NCI-H1417 (cell line): ENCODE measurements at regions not wholly inside any gene's neighbourhood (a gene's known extent, or its start where the extent isn't known, plus 50 kb on each side); places are given as distances from the start of the nearest gene placed in this dataset.

Source experiments
- DNase-seq, 3 experiments: peaks; one replicate each; lab custom pipeline; 2025; lab: John Stamatoyannopoulos, UW

GRCh38 chr1:57925226-57925625, 501.4 kb upstream of the DAB1 start:
- DNase-seq, result no peak

GRCh38 chr1:57922130-57922529, 498.3 kb upstream of the DAB1 start:
- no peak for DNase-seq

- no peak for DNase-seq
Observed at GRCh38 chr1:57916041-57916440, 492.2 kb upstream of the DAB1 start.

- DNase-seq, result no peak
Observed at GRCh38 chr1:57911427-57911826, 487.6 kb upstream of the DAB1 start.

- no peak for DNase-seq
Observed at GRCh38 chr1:57910782-57911181, 486.9 kb upstream of the DAB1 start.

- DNase-seq, result peak in 1 of 3 experiments; percentile 8
Observed at GRCh38 chr1:57910305-57910704, 486.4 kb upstream of the DAB1 start.

GRCh38 chr1:57908147-57908890, 484.5 kb upstream of the DAB1 start:
- DNase-seq, result peak in 2 of 3 experiments; percentile 43 to 75

- DNase-seq, result peak in 2 of 3 experiments; percentile 21 to 67
Observed at GRCh38 chr1:57901208-57901919, 477.5 kb upstream of the DAB1 start.

GRCh38 chr1:57898531-57898930, 474.7 kb upstream of the DAB1 start:
- no peak for DNase-seq

- DNase-seq, result no peak
Observed at GRCh38 chr1:57897581-57897980, 473.7 kb upstream of the DAB1 start.

- no peak for DNase-seq
Observed at GRCh38 chr1:57894315-57894714, 470.5 kb upstream of the DAB1 start.

- no peak for DNase-seq
Observed at GRCh38 chr1:57889676-57890320, 465.9 kb upstream of the DAB1 start.

- DNase-seq, result peak in 1 of 3 experiments; percentile 18
Observed at GRCh38 chr1:57887964-57888491, 464.2 kb upstream of the DAB1 start.

- no peak for DNase-seq
Observed at GRCh38 chr1:57886376-57886775, 462.5 kb upstream of the DAB1 start.

GRCh38 chr1:57883642-57883995, 459.8 kb upstream of the DAB1 start:
- DNase-seq, result no peak

GRCh38 chr1:57882934-57883641, 459.2 kb upstream of the DAB1 start:
- DNase-seq, result no peak

GRCh38 chr1:57882072-57882471, 458.2 kb upstream of the DAB1 start:
- DNase-seq, result no peak

GRCh38 chr1:57881639-57882038, 457.8 kb upstream of the DAB1 start:
- no peak for DNase-seq

- DNase-seq, result peak in 1 of 3 experiments; percentile 62
Observed at GRCh38 chr1:57879700-57880099, 455.8 kb upstream of the DAB1 start.

GRCh38 chr1:57874418-57874877, 450.6 kb upstream of the DAB1 start:
- DNase-seq, result peak; percentile 58 to 94 (median 67)

- DNase-seq, result no peak
Observed at GRCh38 chr1:57872913-57873312, 449.1 kb upstream of the DAB1 start.

GRCh38 chr1:57868908-57869307, 445.0 kb upstream of the DAB1 start:
- no peak for DNase-seq
